ENCODE measurements at regions not wholly inside any gene's neighbourhood (a gene's known extent, or its start where the extent isn't known, plus 50 kb on each side); places are given as distances from the start of the nearest gene placed in this dataset.

DNA sequence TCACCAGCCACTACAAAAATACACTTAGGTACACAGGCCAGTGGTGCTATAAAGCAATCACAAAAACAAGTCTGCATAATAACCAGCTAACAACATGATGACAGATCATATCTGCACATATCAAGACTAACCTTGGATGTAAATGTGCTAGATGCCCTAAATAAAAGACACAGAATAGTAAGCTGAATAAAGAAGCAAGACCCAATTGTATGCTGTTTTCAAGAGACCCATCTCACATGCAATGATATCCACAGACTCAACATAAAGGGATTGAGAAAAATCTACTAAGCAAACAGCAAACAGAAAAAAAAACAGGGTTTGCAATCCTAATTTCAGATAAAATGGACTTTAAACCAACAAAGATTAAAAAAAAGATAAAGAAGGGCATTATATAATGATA, 505.4 kb upstream of the FZD8 start:
- Histone ChIP-seq H3K4me3 (no peak overlapping the region), H3K9me3 (peaks cover 0 to 24% (median 10%) of the 10 kb centered on the region in 4 donors), H3K36me3 (no peaks in the 10 kb centered on the region), H3K4me1 (no peaks in the 10 kb centered on the region), H3K27me3 (no peaks in the 10 kb centered on the region), H3K27ac (no peak overlapping the region)
- intact Hi-C loops (cut with DNase I; ENCODE audit: low total_unique reads): no loop called here
- no peak for DNase-seq
- TF ChIP-seq EP300 (IDR thresholded peaks at IDR 0.05) (no peak), POLR2A (IDR thresholded peaks at IDR 0.05) (no peak), CTCF (IDR thresholded peaks at IDR 0.05) (no peak), POLR2AphosphoS5 (IDR thresholded peaks at IDR 0.05) (no peak)

DNA sequence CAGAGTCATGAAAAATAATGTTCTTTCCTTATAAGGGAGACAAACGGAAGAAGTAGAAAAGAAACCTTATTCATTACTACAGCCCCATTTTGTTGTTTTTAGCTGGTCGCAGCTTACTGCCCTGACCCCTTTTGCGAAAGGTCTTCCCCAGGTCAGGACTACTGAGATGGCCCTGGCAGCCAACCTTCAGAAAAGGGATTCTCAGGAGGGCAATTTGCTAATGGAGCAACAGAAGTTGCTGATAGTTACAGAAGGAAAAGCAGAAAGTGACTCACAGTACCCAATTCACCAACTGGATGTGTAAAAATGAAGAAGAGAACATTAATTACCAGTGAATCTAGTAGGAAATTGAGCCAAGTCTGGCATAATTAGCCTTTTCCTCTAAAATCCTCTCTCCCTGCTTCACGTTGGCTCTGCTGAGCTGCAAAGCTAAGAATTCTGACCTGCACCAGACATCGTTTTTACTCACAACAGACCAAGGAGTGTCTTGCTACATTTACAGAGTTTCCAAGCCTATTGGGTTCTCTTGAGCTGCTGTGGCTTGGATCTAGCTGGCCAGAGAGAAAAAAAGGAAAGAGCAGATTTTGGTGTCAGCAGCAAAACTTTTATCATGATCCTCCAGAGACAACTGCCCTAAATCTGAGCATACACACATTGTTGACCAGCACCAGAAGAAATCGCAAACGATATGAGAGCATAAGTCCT, 499.9 kb upstream of the FZD8 start:
- 66 to 72% (median 70%) methylated on average over 7 of the region's 7 CpGs for WGBS, 5 donors
- Histone ChIP-seq H3K36me3 (no peaks in the 10 kb centered on the region), H3K27me3 (no peaks in the 10 kb centered on the region), H3K27ac (no peak overlapping the region), H3K9me3 (peaks cover 0 to 7% (median 2%) of the 10 kb centered on the region in 4 donors), H3K4me1 (no peaks in the 10 kb centered on the region), H3K4me3 (no peak overlapping the region)
- no peak for TF ChIP-seq EP300 (IDR thresholded peaks at IDR 0.05)
- TF ChIP-seq POLR2AphosphoS5 (IDR thresholded peaks at IDR 0.05): no peak
- TF ChIP-seq CTCF (IDR thresholded peaks at IDR 0.05): no peak
- TF ChIP-seq POLR2A (IDR thresholded peaks at IDR 0.05): no peak
- no peak for DNase-seq
- intact Hi-C loops (cut with DNase I; ENCODE audit: low total_unique reads): no loop called here

- H3K4me3 ChIP-seq: no peak overlapping the region
- no peak overlapping the region for H3K27ac ChIP-seq
- H3K27me3 ChIP-seq: no peaks in the 10 kb centered on the region
- TF ChIP-seq POLR2A (IDR thresholded peaks at IDR 0.05) (no peak), CTCF (IDR thresholded peaks at IDR 0.05) (no peak), POLR2AphosphoS5 (IDR thresholded peaks at IDR 0.05) (no peak), EP300 (IDR thresholded peaks at IDR 0.05) (no peak)
- no peaks in the 10 kb centered on the region for H3K9me3 ChIP-seq
- H3K36me3 ChIP-seq: no peaks in the 10 kb centered on the region
- DNase-seq: no peak
- 80 to 88% (median 86%) methylated on average over 4 of the region's 4 CpGs for WGBS, 5 donors
- H3K4me1 ChIP-seq: no peaks in the 10 kb centered on the region
- intact Hi-C loops (cut with DNase I; ENCODE audit: low total_unique reads): no loop called here
Observed at GRCh38 chr10:36129051-36129450, 487.0 kb upstream of the FZD8 start.

- TF ChIP-seq CTCF (IDR thresholded peaks at IDR 0.05) (no peak), EP300 (IDR thresholded peaks at IDR 0.05) (no peak), POLR2AphosphoS5 (IDR thresholded peaks at IDR 0.05) (no peak), POLR2A (IDR thresholded peaks at IDR 0.05) (no peak)
Observed at GRCh38 chr10:36126076-36126475, 484.0 kb upstream of the FZD8 start.

More at GRCh38 chr10:36126076-36126475, 484.0 kb upstream of the FZD8 start:
- no peak overlapping the region for H3K27ac ChIP-seq
- H3K27me3 ChIP-seq: no peaks in the 10 kb centered on the region
- H3K4me3 ChIP-seq: no peak overlapping the region
- H3K9me3 ChIP-seq: no peaks in the 10 kb centered on the region
- no peak for DNase-seq
- H3K36me3 ChIP-seq: no peaks in the 10 kb centered on the region
- H3K4me1 ChIP-seq: no peaks in the 10 kb centered on the region
- intact Hi-C loops (cut with DNase I; ENCODE audit: low total_unique reads): no loop called here
